Endothelial cell of umbilical vein (primary cell): ENCODE measurements at regions not wholly inside any gene's neighbourhood (a gene's known extent, or its start where the extent isn't known, plus 50 kb on each side); places are given as distances from the start of the nearest gene placed in this dataset.

Source experiments
- EZH2 ChIP-seq: IDR thresholded peaks from 2 replicates; pipeline ENCODE4 v1.6.1; 2012; ENCODE audit warnings: borderline replicate concordance, low read depth, mild to moderate bottlenecking, moderate library complexity, low read length, inconsistent platforms; ENCODE audit not compliant: severe bottlenecking
- POLR2A ChIP-seq: IDR thresholded peaks from 2 replicates; pipeline ENCODE4 v1.6.1; 2012; ENCODE audit warnings: low read depth, mild to moderate bottlenecking, control low read depth, low read length
- TF ChIP-seq, protein P1 (sequence below), 2 donors: IDR thresholded peaks; 1 replicate in 1 of 2; 2 replicates in 1 of 2; pipeline ENCODE4 v1.5.1; 2011; ENCODE audit warnings: low read length in 2 of 2, mild to moderate bottlenecking in 2 of 2, moderate library complexity in 2 of 2, control low read depth in 1 of 2, inconsistent platforms in 1 of 2, low read depth in 1 of 2; ENCODE audit not compliant: insufficient read depth in 1 of 2; ENCODE audit errors: extremely low read depth in 1 of 2

GRCh38 chr4:31905363-31905762, 1185.2 kb downstream of the PCDH7 start:
- TF ChIP-seq, protein P1, sequence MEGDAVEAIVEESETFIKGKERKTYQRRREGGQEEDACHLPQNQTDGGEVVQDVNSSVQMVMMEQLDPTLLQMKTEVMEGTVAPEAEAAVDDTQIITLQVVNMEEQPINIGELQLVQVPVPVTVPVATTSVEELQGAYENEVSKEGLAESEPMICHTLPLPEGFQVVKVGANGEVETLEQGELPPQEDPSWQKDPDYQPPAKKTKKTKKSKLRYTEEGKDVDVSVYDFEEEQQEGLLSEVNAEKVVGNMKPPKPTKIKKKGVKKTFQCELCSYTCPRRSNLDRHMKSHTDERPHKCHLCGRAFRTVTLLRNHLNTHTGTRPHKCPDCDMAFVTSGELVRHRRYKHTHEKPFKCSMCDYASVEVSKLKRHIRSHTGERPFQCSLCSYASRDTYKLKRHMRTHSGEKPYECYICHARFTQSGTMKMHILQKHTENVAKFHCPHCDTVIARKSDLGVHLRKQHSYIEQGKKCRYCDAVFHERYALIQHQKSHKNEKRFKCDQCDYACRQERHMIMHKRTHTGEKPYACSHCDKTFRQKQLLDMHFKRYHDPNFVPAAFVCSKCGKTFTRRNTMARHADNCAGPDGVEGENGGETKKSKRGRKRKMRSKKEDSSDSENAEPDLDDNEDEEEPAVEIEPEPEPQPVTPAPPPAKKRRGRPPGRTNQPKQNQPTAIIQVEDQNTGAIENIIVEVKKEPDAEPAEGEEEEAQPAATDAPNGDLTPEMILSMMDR (IDR thresholded peaks at IDR 0.05; ENCODE audit: extremely low read depth in 1 of 2, insufficient read depth in 1 of 2, low read depth in 1 of 2, low read length in 2 of 2), result no peak
- TF ChIP-seq EZH2, result no peak
- no peak for TF ChIP-seq POLR2A
